MCF 10A (cell line): ENCODE measurements at regions not wholly inside any gene's neighbourhood (a gene's known extent, or its start where the extent isn't known, plus 50 kb on each side); places are given as distances from the start of the nearest gene placed in this dataset.

Source experiments
- BruUV-seq: library from RNA; stranded (reverse); fragments of 400-500 nt; replicated peaks from 2 replicates; lab custom pipeline; 2021; lab: Mats Ljungman, UMichigan
- CTCF ChIA-PET: fragments of 300-600 bp; sonication (Branson Sonifier 250); formaldehyde crosslinking; extraction: SDS; loops from one replicate; lab custom pipeline; 2021; ENCODE audit warnings: antibody characterized with exemption, inconsistent platforms; lab: Yijun Ruan, JAX
- POLR2A ChIA-PET: fragments of 300-600, 350-650 bp; sonication (Branson Sonifier 250); formaldehyde crosslinking; extraction: SDS; loops from one replicate; lab custom pipeline; 2020; ENCODE audit warnings: antibody characterized with exemption, inconsistent platforms; lab: Yijun Ruan, JAX
- DNase-seq: peaks from one replicate; pipeline ENCODE4 v3.0.0-alpha.2; 2018; ENCODE audit not compliant: unreplicated experiment
- H3K27ac Mint-ChIP-seq: one replicate; pipeline ENCODE4 v1.8.0; 2022; ENCODE audit warnings: mild to moderate bottlenecking, low read depth, mixed read lengths; ENCODE audit not compliant: unreplicated experiment
- H3K27me3 Mint-ChIP-seq: one replicate; pipeline ENCODE4 v1.8.0; 2022; ENCODE audit warnings: mixed read lengths; ENCODE audit not compliant: insufficient read depth, unreplicated experiment
- H3K36me3 Mint-ChIP-seq: one replicate; pipeline ENCODE4 v1.8.0; 2022; ENCODE audit warnings: mild to moderate bottlenecking, moderate library complexity, mixed read lengths; ENCODE audit not compliant: insufficient read depth, unreplicated experiment
- H3K4me1 Mint-ChIP-seq: one replicate; pipeline ENCODE4 v1.8.0; 2022; ENCODE audit warnings: mixed read lengths; ENCODE audit not compliant: insufficient read depth, unreplicated experiment
- H3K4me3 Mint-ChIP-seq: one replicate; pipeline ENCODE4 v1.8.0; 2022; ENCODE audit warnings: mild to moderate bottlenecking, moderate library complexity, mixed read lengths; ENCODE audit not compliant: unreplicated experiment
- H3K9me3 Mint-ChIP-seq: one replicate; pipeline ENCODE4 v1.8.0; 2022; ENCODE audit warnings: mixed read lengths; ENCODE audit not compliant: unreplicated experiment
- CTCF ChIP-seq: fragments of 200-600 bp; IDR thresholded peaks from one replicate; pipeline ENCODE4 v1.8.0; 2022; ENCODE audit warnings: antibody characterized with exemption, mild to moderate bottlenecking; ENCODE audit not compliant: unreplicated experiment
- intact Hi-C: fragments of 100-400 bp; cut with micrococcal nuclease; formaldehyde crosslinking; loops from 2 replicates; pipeline ENCODE4 v1.14.1; 2022

GRCh38 chr1:166282391-166283137 lies 115.8 kb upstream of the FAM78B start:
- POLR2A ChIA-PET, result no interaction called here
- no TSS peak for BruUV-seq

GRCh38 chr1:166283190-166283589 lies 116.4 kb upstream of the FAM78B start:
- peaks cover 7% of the 10 kb centered on the region for H3K9me3 Mint-ChIP-seq
- peaks cover 9% of the 10 kb centered on the region for H3K27me3 Mint-ChIP-seq
- intact Hi-C loops, result no loop called here
- TF ChIP-seq CTCF, result no peak
- no peaks in the 10 kb centered on the region for H3K4me1 Mint-ChIP-seq
- BruUV-seq, result no TSS peak
- H3K36me3 Mint-ChIP-seq, result no peaks in the 10 kb centered on the region
- CTCF ChIA-PET, result interaction anchor here (1.2 kb wide), 1 partner anchor 20 kb away, joined by 4 read pairs; no protein-coding TSS in a partner anchor
- no peak overlapping the region for H3K27ac Mint-ChIP-seq
- POLR2A ChIA-PET, result no interaction called here
- no peak for DNase-seq
- H3K4me3 Mint-ChIP-seq, result no peak overlapping the region

More at GRCh38 chr1:166282391-166283137, 115.8 kb upstream of the FAM78B start:
- Mint-ChIP-seq H3K27me3 (peaks cover 3% of the 10 kb centered on the region), H3K4me3 (no peak overlapping the region), H3K9me3 (peaks cover 3% of the 10 kb centered on the region), H3K27ac (no peak overlapping the region), H3K4me1 (no peaks in the 10 kb centered on the region), H3K36me3 (no peaks in the 10 kb centered on the region)
- intact Hi-C loops, result no loop called here
- TF ChIP-seq CTCF, result no peak
- CTCF ChIA-PET, result interaction anchor here (0.6 to 1.2 kb wide), 2 partner anchors 20 to 551 kb away, joined by 3 to 4 read pairs; no protein-coding TSS in a partner anchor
- no peak for DNase-seq

GRCh38 chr1:166283600-166283999 lies 116.8 kb upstream of the FAM78B start:
- no peak for DNase-seq
- Mint-ChIP-seq H3K27ac (no peak overlapping the region), H3K4me3 (no peak overlapping the region), H3K4me1 (no peaks in the 10 kb centered on the region), H3K9me3 (peaks cover 8% of the 10 kb centered on the region), H3K36me3 (no peaks in the 10 kb centered on the region), H3K27me3 (peaks cover 12% of the 10 kb centered on the region)
- POLR2A ChIA-PET, result no interaction called here
- BruUV-seq, result no TSS peak
- CTCF ChIA-PET, result interaction anchor here (1.2 kb wide), 1 partner anchor 21 kb away, joined by 4 read pairs; no protein-coding TSS in a partner anchor
- TF ChIP-seq CTCF, result no peak
- intact Hi-C loops, result no loop called here

GRCh38 chr1:166289309-166290050 lies 122.7 kb upstream of the FAM78B start:
- POLR2A ChIA-PET, result no interaction called here
- no peak for DNase-seq
- Mint-ChIP-seq H3K36me3 (no peaks in the 10 kb centered on the region), H3K4me3 (no peak overlapping the region), H3K27ac (no peak overlapping the region), H3K9me3 (peaks cover 8% of the 10 kb centered on the region), H3K27me3 (peaks cover 28% of the 10 kb centered on the region), H3K4me1 (no peaks in the 10 kb centered on the region)
- intact Hi-C loops, result no loop called here
- CTCF ChIA-PET, result interaction anchor here (0.7 to 1.0 kb wide), 2 partner anchors 10 to 190 kb away, joined by 3 read pairs; no protein-coding TSS in a partner anchor
- no peak for TF ChIP-seq CTCF
- BruUV-seq, result no TSS peak
